Activated CD4-positive, alpha-beta T cell treated with anti-CD3 and anti-CD28 coated beads, Interleukin-2, amount 10 ng/mL, durations not matched to agents 24 days and 14 days (primary cell): ENCODE measurements at regions not wholly inside any gene's neighbourhood (a gene's known extent, or its start where the extent isn't known, plus 50 kb on each side); places are given as distances from the start of the nearest gene placed in this dataset.

Experiments used
- DNase-seq: peaks from one replicate; pipeline ENCODE4 v3.0.0; 2022
- H3K27ac Mint-ChIP-seq: one replicate; pipeline ENCODE4 v1.8.0; 2022; ENCODE audit warnings: mild to moderate bottlenecking, mixed read lengths
- H3K27me3 Mint-ChIP-seq: one replicate; pipeline ENCODE4 v1.8.0; 2022; ENCODE audit warnings: mixed read lengths
- H3K36me3 Mint-ChIP-seq: one replicate; pipeline ENCODE4 v1.8.0; 2022; ENCODE audit warnings: low read depth, mild to moderate bottlenecking, mixed read lengths
- H3K4me1 Mint-ChIP-seq: one replicate; pipeline ENCODE4 v1.8.0; 2021; ENCODE audit warnings: mixed read lengths
- H3K4me3 Mint-ChIP-seq: one replicate; pipeline ENCODE4 v1.8.0; 2022; ENCODE audit warnings: mild to moderate bottlenecking, moderate library complexity, mixed read lengths
- H3K9me3 Mint-ChIP-seq: one replicate; pipeline ENCODE4 v1.8.0; 2021; ENCODE audit warnings: mixed read lengths
- intact Hi-C: fragments of 100-400 bp; cut with micrococcal nuclease; formaldehyde crosslinking; loops from one replicate; pipeline ENCODE4 v1.15.1; 2023

- Mint-ChIP-seq H3K36me3 (no peaks in the 10 kb centered on the region), H3K9me3 (no peaks in the 10 kb centered on the region), H3K27ac (no peak overlapping the region), H3K4me3 (no peak overlapping the region), H3K4me1 (no peaks in the 10 kb centered on the region), H3K27me3 (no peaks in the 10 kb centered on the region)
- intact Hi-C loops: no loop called here
- no peak for DNase-seq
These were observed 2094.5 kb upstream of the TENM3 start for GRCh38 chr4:180148737-180149136.

- Mint-ChIP-seq H3K4me3 (no peak overlapping the region), H3K36me3 (no peaks in the 10 kb centered on the region), H3K9me3 (no peaks in the 10 kb centered on the region), H3K27ac (no peak overlapping the region), H3K27me3 (no peaks in the 10 kb centered on the region), H3K4me1 (no peaks in the 10 kb centered on the region)
- DNase-seq: no peak
- intact Hi-C loops: no loop called here
These were observed 2092.4 kb upstream of the TENM3 start for GRCh38 chr4:180150818-180151217.

GRCh38 chr4:180152831-180153230, 2090.4 kb upstream of the TENM3 start:
- no peaks in the 10 kb centered on the region for H3K9me3 Mint-ChIP-seq
- no peak overlapping the region for H3K4me3 Mint-ChIP-seq
- intact Hi-C loops: no loop called here
- no peaks in the 10 kb centered on the region for H3K4me1 Mint-ChIP-seq
- H3K27me3 Mint-ChIP-seq: no peaks in the 10 kb centered on the region
- no peak for DNase-seq
- H3K36me3 Mint-ChIP-seq: no peaks in the 10 kb centered on the region
- H3K27ac Mint-ChIP-seq: no peak overlapping the region

GRCh38 chr4:180153587-180153986, 2089.6 kb upstream of the TENM3 start:
- no peak for DNase-seq
- Mint-ChIP-seq H3K27ac (no peak overlapping the region), H3K36me3 (no peaks in the 10 kb centered on the region), H3K9me3 (no peaks in the 10 kb centered on the region), H3K27me3 (no peaks in the 10 kb centered on the region), H3K4me3 (no peak overlapping the region), H3K4me1 (no peaks in the 10 kb centered on the region)
- intact Hi-C loops: no loop called here

GRCh38 chr4:180156684-180157083, 2086.5 kb upstream of the TENM3 start:
- no peaks in the 10 kb centered on the region for H3K27me3 Mint-ChIP-seq
- no peak for DNase-seq
- no peak overlapping the region for H3K27ac Mint-ChIP-seq
- H3K4me3 Mint-ChIP-seq: no peak overlapping the region
- H3K36me3 Mint-ChIP-seq: no peaks in the 10 kb centered on the region
- intact Hi-C loops: no loop called here
- H3K4me1 Mint-ChIP-seq: no peaks in the 10 kb centered on the region
- no peaks in the 10 kb centered on the region for H3K9me3 Mint-ChIP-seq

- Mint-ChIP-seq H3K27me3 (no peaks in the 10 kb centered on the region), H3K27ac (no peak overlapping the region), H3K4me1 (no peaks in the 10 kb centered on the region), H3K9me3 (no peaks in the 10 kb centered on the region), H3K4me3 (no peak overlapping the region), H3K36me3 (no peaks in the 10 kb centered on the region)
- intact Hi-C loops: no loop called here
- DNase-seq: no peak
These were observed 2082.8 kb upstream of the TENM3 start for GRCh38 chr4:180160195-180160983.

- H3K27ac Mint-ChIP-seq: no peak overlapping the region
- no peaks in the 10 kb centered on the region for H3K27me3 Mint-ChIP-seq
- no peaks in the 10 kb centered on the region for H3K4me1 Mint-ChIP-seq
- intact Hi-C loops: no loop called here
- no peak overlapping the region for H3K4me3 Mint-ChIP-seq
- DNase-seq: no peak
- no peaks in the 10 kb centered on the region for H3K36me3 Mint-ChIP-seq
- no peaks in the 10 kb centered on the region for H3K9me3 Mint-ChIP-seq
These were observed 2078.4 kb upstream of the TENM3 start for GRCh38 chr4:180164799-180165198.

GRCh38 chr4:180169394-180169793, 2073.8 kb upstream of the TENM3 start:
- Mint-ChIP-seq H3K4me3 (no peak overlapping the region), H3K4me1 (no peaks in the 10 kb centered on the region), H3K27ac (no peak overlapping the region), H3K27me3 (no peaks in the 10 kb centered on the region), H3K9me3 (no peaks in the 10 kb centered on the region), H3K36me3 (no peaks in the 10 kb centered on the region)
- DNase-seq: no peak
- intact Hi-C loops: no loop called here

GRCh38 chr4:180169966-180170365, 2073.2 kb upstream of the TENM3 start:
- H3K27me3 Mint-ChIP-seq: no peaks in the 10 kb centered on the region
- intact Hi-C loops: no loop called here
- no peak overlapping the region for H3K27ac Mint-ChIP-seq

GRCh38 chr4:180179146-180179545, 2064.1 kb upstream of the TENM3 start:
- H3K27ac Mint-ChIP-seq: no peak overlapping the region
- no peaks in the 10 kb centered on the region for H3K4me1 Mint-ChIP-seq
- no peaks in the 10 kb centered on the region for H3K27me3 Mint-ChIP-seq
- intact Hi-C loops: no loop called here
- DNase-seq: no peak
- no peaks in the 10 kb centered on the region for H3K9me3 Mint-ChIP-seq
- H3K4me3 Mint-ChIP-seq: no peak overlapping the region
- H3K36me3 Mint-ChIP-seq: no peaks in the 10 kb centered on the region

More at GRCh38 chr4:180169966-180170365, 2073.2 kb upstream of the TENM3 start:
- H3K36me3 Mint-ChIP-seq: no peaks in the 10 kb centered on the region
- no peak for DNase-seq
- H3K4me1 Mint-ChIP-seq: no peaks in the 10 kb centered on the region
- no peaks in the 10 kb centered on the region for H3K9me3 Mint-ChIP-seq
- H3K4me3 Mint-ChIP-seq: no peak overlapping the region

GRCh38 chr4:180189666-180190065, 2053.5 kb upstream of the TENM3 start:
- H3K27ac Mint-ChIP-seq: no peak overlapping the region
- intact Hi-C loops: no loop called here

GRCh38 chr4:180190382-180190781, 2052.8 kb upstream of the TENM3 start:
- Mint-ChIP-seq H3K36me3 (no peaks in the 10 kb centered on the region), H3K27ac (no peak overlapping the region), H3K4me1 (no peaks in the 10 kb centered on the region), H3K4me3 (no peak overlapping the region), H3K9me3 (no peaks in the 10 kb centered on the region), H3K27me3 (no peaks in the 10 kb centered on the region)
- no peak for DNase-seq
- intact Hi-C loops: no loop called here

More at GRCh38 chr4:180189666-180190065, 2053.5 kb upstream of the TENM3 start:
- DNase-seq: no peak
- Mint-ChIP-seq H3K9me3 (no peaks in the 10 kb centered on the region), H3K27me3 (no peaks in the 10 kb centered on the region), H3K4me3 (no peak overlapping the region), H3K4me1 (no peaks in the 10 kb centered on the region), H3K36me3 (no peaks in the 10 kb centered on the region)

GRCh38 chr4:180197471-180197870, 2045.7 kb upstream of the TENM3 start:
- Mint-ChIP-seq H3K27me3 (no peaks in the 10 kb centered on the region), H3K27ac (no peak overlapping the region), H3K4me1 (no peaks in the 10 kb centered on the region), H3K36me3 (no peaks in the 10 kb centered on the region), H3K4me3 (no peak overlapping the region), H3K9me3 (no peaks in the 10 kb centered on the region)
- no peak for DNase-seq
- intact Hi-C loops: no loop called here

GRCh38 chr4:180203349-180203748, 2039.9 kb upstream of the TENM3 start:
- intact Hi-C loops: no loop called here
- Mint-ChIP-seq H3K4me3 (no peak overlapping the region), H3K27me3 (no peaks in the 10 kb centered on the region), H3K36me3 (no peaks in the 10 kb centered on the region), H3K9me3 (no peaks in the 10 kb centered on the region), H3K27ac (no peak overlapping the region), H3K4me1 (no peaks in the 10 kb centered on the region)
- no peak for DNase-seq

- intact Hi-C loops: no loop called here
- no peaks in the 10 kb centered on the region for H3K4me1 Mint-ChIP-seq
- no peaks in the 10 kb centered on the region for H3K27me3 Mint-ChIP-seq
These were observed 2037.9 kb upstream of the TENM3 start for GRCh38 chr4:180205276-180205675.

More at GRCh38 chr4:180205276-180205675, 2037.9 kb upstream of the TENM3 start:
- no peak for DNase-seq
- H3K4me3 Mint-ChIP-seq: no peak overlapping the region
- no peaks in the 10 kb centered on the region for H3K36me3 Mint-ChIP-seq
- no peak overlapping the region for H3K27ac Mint-ChIP-seq
- no peaks in the 10 kb centered on the region for H3K9me3 Mint-ChIP-seq
